Erythroblast (primary cell): ENCODE measurements at regions not wholly inside any gene's neighbourhood (a gene's known extent, or its start where the extent isn't known, plus 50 kb on each side); places are given as distances from the start of the nearest gene placed in this dataset.
A peak's percentile ranks its signal among the peaks of the same experiment; 100 is the strongest.

Source experiments
- DNase-seq, 2 experiments: peaks; one replicate each; lab custom pipeline; 2025; lab: John Stamatoyannopoulos, UW
- GATA1 ChIP-seq: IDR thresholded peaks from 2 replicates; pipeline ENCODE4 v1.6.1; 2011; ENCODE audit warnings: low read depth, mild to moderate bottlenecking, control low read depth, low read length, moderate library complexity
- POLR2A ChIP-seq: IDR thresholded peaks from 2 replicates; pipeline ENCODE4 v1.6.1; 2011; ENCODE audit warnings: mild to moderate bottlenecking, low read length

- no peak for DNase-seq
- TF ChIP-seq POLR2A (no peak), GATA1 (no peak)
Observed at GRCh38 chr3:59527493-59527892, 477.7 kb upstream of the CFAP20DC start.

- DNase-seq = no peak
- TF ChIP-seq GATA1 (no peak), POLR2A (no peak)
Observed at GRCh38 chr3:59526999-59527398, 477.2 kb upstream of the CFAP20DC start.

DNA sequence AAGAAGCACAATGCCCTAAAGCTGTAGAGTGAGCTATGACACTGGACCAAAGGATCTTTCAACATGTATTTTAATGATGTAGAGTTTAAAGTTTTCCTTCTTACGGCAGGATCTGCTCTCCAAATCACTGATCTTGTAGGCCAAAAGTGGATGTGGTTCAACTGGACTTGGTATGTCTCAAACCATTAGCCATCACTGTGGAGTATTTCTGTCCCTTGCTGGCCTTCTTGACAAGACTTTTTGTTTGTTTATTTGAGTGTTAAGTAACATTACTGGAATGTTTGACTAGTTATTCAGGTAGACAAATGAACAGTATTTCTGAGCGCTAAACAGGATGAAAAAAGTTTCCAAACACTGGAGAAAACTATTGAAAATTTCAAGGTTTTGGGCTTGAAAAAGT is 472.7 kb upstream of the CFAP20DC start:
- TF ChIP-seq POLR2A (no peak), GATA1 (no peak)
- DNase-seq = no peak

- DNase-seq = no peak
- no peak for TF ChIP-seq POLR2A
- TF ChIP-seq GATA1 = no peak
Observed at GRCh38 chr3:59519094-59519493, 469.3 kb upstream of the CFAP20DC start.

DNA sequence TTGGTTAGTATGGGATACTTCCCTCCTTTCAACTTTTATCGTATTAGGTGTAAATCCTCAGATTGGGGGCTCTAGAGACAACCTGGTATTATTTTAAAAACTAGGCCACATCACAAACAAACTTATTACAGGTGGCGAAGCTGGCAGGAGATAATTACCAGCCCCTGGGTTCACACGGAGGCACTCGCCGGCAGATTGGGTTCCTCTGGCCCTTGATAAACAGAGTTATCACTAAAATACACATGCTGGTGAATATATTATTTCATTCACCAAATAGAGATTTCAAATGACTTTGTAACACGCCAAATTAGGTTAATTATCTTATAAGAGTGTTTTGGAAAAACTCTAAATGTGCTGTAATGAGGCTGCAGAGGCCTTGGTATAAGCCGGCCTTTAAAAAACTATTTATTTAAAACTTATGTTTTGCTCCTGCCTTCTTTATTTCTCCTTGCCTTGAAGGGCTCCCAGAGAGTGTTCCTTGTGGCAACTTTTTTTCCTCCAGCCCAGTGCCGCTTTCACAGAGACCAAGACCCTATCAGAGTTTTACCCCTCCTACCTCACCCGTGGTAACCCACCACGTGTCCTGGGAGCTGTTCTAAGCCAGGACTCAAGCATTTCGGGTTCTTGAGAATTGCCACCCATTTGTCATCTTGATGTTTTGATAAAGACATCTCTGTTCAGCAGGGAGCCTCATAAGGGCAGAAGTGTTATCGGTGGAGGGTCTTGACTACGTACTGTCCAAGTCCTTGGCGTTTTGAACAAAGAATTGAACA is 468.6 kb upstream of the CFAP20DC start:
- no peak for TF ChIP-seq POLR2A
- no peak for TF ChIP-seq GATA1
- peak; percentile 1 to 29 for DNase-seq

DNA sequence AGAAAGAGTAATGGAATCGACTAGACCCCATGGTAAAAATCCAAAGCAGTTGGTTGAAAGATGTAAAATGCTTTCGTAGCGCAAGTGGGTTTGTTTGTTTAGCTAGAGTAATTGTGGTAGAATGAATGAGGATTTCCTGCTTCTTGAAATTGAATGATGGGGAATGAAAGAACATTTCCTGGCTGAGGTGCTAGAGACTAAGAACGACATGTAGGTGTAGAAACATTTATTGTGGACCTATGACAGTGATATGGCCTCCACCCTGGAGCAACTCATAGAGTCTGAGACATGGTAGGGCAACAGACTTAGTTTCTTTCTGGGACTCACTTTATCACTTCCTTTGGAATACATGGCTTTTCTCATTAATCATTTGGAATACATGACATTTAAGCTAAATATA is 467.6 kb upstream of the CFAP20DC start:
- no peak for TF ChIP-seq GATA1
- TF ChIP-seq POLR2A = no peak

DNA sequence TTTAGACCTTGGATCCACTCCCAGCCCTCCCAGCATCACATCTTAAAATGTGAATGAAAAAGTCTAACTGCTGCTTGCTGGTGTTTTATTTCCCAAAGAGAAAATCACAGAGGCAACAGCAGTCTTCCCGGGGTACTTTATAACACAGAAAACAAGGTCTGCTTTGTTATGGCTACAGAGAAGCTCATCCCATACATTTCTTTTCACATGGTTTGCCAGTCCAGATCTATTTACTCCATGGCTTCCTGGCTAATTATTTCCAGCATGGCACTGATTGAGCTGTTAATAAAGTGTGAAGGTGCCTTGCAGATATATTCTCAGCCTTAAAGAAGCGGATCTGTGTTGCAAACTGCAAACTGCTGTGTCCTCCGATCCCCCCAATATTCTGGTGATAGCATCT is 466.1 kb upstream of the CFAP20DC start:
- no peak for TF ChIP-seq GATA1
- DNase-seq = no peak

More for the DNA sequence above, 467.6 kb upstream of the CFAP20DC start:
- DNase-seq = no peak

DNA sequence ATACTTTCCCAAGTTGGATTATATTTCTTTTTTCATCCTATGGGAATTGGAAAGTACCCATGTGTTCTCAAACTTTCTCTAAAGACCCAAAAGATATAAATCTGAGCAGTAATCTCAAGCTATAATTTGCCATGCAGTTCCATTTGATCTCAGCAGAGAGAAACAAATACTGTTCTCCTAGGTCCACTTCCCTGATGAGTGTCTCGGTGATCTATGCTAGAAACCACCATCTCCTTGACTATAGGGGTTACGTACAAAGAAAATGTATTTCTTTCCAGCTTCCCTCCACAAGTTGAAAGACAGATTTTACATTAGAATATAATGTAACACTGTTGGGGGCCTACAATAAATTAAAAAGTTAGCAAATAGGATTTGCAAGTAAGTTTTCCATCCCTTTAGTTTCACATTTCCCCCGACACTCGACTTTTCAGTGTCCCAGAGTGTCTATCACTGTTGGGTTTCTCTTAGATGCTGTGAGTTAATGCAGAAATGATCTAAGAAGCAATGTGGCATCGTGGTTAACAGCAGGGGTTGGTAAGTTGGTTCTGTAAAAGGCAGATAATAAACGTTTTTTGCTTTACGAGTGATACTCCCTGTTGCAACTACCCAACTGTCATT is 465.1 kb upstream of the CFAP20DC start:
- TF ChIP-seq GATA1 = no peak
- TF ChIP-seq POLR2A = no peak
- DNase-seq = no peak

DNA sequence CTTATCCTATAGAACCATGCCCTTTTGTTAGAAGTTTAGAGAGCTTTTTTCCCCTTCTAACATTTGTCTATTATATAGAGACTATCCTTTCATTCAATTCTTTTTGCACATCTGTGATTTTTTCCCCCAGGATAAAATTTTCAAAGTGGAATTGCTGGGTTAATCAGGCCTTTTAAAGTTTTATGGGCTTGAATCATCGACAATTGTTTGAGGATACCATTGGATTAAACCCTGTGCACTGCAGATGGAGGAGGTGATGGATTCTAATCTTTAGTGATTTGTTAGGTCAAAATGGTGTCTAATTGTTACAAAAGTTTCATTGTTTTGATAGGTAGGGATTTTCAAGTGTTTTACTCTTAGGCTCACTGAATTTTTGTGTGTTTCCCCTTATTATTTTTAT is 463.7 kb upstream of the CFAP20DC start:
- DNase-seq = no peak
- no peak for TF ChIP-seq POLR2A
- no peak for TF ChIP-seq GATA1

DNA sequence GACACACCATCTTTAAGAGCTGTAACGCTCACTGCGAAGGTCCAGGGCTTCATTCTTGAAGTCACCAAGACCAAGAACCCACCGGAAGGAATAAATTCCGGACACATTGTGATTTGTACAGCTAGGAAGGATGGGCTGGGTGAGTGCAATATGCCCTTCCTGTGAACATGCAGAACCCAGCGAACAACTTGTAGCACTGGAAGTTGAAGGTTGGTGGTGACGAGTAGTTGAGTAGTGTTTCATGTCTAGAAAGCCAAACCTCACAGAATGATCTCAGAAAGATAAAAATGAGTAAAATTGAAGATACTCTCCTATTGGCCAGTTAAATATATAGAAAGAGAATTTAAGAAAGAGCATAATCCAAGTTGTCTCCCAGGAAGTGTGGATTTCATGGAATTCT is 462.2 kb upstream of the CFAP20DC start:
- DNase-seq = no peak
- no peak for TF ChIP-seq POLR2A
- TF ChIP-seq GATA1 = no peak

DNA sequence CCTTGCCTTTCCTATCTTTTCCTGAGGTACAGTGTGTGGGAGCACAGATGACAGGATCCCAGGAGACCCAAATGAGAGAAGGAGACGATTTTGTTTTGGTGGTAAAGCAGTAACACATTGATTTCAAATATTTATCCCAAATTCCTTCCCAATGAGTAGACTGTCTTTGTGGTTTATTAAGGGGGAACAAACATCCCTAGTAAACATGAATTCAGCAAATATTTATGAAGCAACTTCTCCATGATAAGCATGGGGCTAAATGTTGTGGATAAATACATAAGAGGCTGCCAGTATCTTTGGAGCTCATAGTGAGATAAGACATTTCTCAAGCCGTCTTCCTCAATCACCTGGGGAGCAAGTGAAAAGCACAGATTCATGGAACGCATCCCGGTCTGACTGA is 460.8 kb upstream of the CFAP20DC start:
- DNase-seq = no peak
- no peak for TF ChIP-seq POLR2A

- TF ChIP-seq GATA1 (no peak), POLR2A (no peak)
- DNase-seq = no peak
Observed at GRCh38 chr3:59508273-59508672, 458.4 kb upstream of the CFAP20DC start.

DNA sequence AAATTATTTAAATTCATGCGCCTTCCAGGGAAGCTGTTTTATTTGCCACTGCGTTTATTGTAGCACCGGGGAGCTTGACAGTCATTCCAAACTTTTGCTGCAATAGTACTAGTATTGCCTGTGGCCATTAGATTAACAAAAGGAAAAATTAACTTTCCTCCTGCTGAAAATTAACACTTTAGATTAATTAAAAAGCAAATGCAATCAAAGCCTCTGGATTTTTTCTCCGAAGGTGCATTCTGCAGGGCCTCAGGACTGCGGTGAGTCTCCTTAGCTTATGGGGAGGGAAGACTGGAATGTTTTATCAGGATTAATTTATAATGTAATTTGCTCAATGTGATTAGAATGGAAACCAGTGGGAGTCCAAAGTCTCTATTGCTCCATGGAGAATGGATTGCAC is 456.4 kb upstream of the CFAP20DC start:
- no peak for DNase-seq
- TF ChIP-seq GATA1 (no peak), POLR2A (no peak)

GRCh38 chr3:59503441-59503840 is 453.6 kb upstream of the CFAP20DC start:
- no peak for DNase-seq
- TF ChIP-seq GATA1 = no peak
- no peak for TF ChIP-seq POLR2A

DNA sequence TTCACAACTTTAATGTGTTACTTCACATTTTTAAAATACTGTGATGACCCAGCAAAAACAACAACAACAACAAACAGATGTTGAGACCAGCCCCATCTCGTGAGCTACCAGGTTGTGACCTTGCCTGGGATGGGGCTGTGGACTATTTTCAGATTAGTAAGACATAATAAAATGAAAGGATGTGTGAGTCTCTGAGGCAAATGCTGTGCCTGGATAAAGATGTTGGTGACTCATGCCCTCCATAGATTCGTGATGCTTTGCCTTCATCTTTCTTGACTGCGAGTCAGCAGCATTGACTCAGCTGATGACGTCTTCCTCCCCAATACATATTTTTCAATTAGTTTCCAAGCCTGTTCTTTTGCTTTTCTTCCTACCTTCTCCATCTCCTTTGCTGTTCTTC is 453.0 kb upstream of the CFAP20DC start:
- no peak for TF ChIP-seq GATA1
- no peak for TF ChIP-seq POLR2A
- DNase-seq = peak in 1 of 2 experiments; percentile 27

GRCh38 chr3:59499954-59500353 is 450.1 kb upstream of the CFAP20DC start:
- TF ChIP-seq POLR2A = no peak
- TF ChIP-seq GATA1 = no peak

GRCh38 chr3:59499000-59499399 is 449.2 kb upstream of the CFAP20DC start:
- DNase-seq = no peak
- TF ChIP-seq GATA1 = no peak
- TF ChIP-seq POLR2A = no peak

More at GRCh38 chr3:59499954-59500353, 450.1 kb upstream of the CFAP20DC start:
- no peak for DNase-seq
